Neural progenitor cell (in vitro differentiated cells): ENCODE measurements at regions not wholly inside any gene's neighbourhood (a gene's known extent, or its start where the extent isn't known, plus 50 kb on each side); places are given as distances from the start of the nearest gene placed in this dataset.

ENCODE experiments used
- DNase-seq: peaks from one replicate; pipeline ENCODE4 v3.0.0-alpha.2; 2016; ENCODE audit warnings: low spot score
- H2AFZ ChIP-seq: fragments of 200-600 bp; sonication (generic); replicated peaks from 2 replicates; pipeline ENCODE4 v1.6.1; 2016; ENCODE audit warnings: antibody characterized with exemption
- H3F3A ChIP-seq: fragments of 200-600 bp; sonication (generic); 2 replicates; pipeline ENCODE4 v1.6.1; 2016; ENCODE audit warnings: antibody characterized with exemption, low read depth
- H3K27ac ChIP-seq: fragments of 200-600 bp; sonication (generic); 2 replicates; pipeline ENCODE4 v1.5.1; 2016; ENCODE audit warnings: mild to moderate bottlenecking
- H3K27me3 ChIP-seq: fragments of 200-600 bp; sonication (generic); 2 replicates; pipeline ENCODE4 v1.6.1; 2016; ENCODE audit warnings: mild to moderate bottlenecking, moderate library complexity
- H3K36me3 ChIP-seq: fragments of 200-600 bp; sonication (generic); 2 replicates; pipeline ENCODE4 v1.5.1; 2016
- H3K4me1 ChIP-seq: fragments of 200-600 bp; sonication (generic); 2 replicates; pipeline ENCODE4 v1.6.1; 2016; ENCODE audit warnings: mixed run types
- H3K4me2 ChIP-seq: fragments of 200-600 bp; sonication (generic); 2 replicates; pipeline ENCODE4 v1.6.1; 2016
- H3K4me3 ChIP-seq: fragments of 200-600 bp; sonication (generic); 2 replicates; pipeline ENCODE4 v1.5.1; 2016
- H3K79me2 ChIP-seq: fragments of 200-600 bp; sonication (generic); 2 replicates; pipeline ENCODE4 v1.6.1; 2016; ENCODE audit warnings: low read depth
- H3K9ac ChIP-seq: fragments of 200-600 bp; sonication (generic); 2 replicates; pipeline ENCODE4 v1.6.1; 2016
- H3K9me3 ChIP-seq: fragments of 200-600 bp; sonication (generic); 2 replicates; pipeline ENCODE4 v1.5.1; 2016; ENCODE audit warnings: low read depth
- H4K20me1 ChIP-seq: fragments of 200-600 bp; sonication (generic); 2 replicates; pipeline ENCODE4 v1.6.1; 2016; ENCODE audit warnings: low read depth
- H3K27ac Mint-ChIP-seq: 3 replicates; pipeline ENCODE4 v1.8.0; 2021; ENCODE audit warnings: mixed read lengths
- H3K27me3 Mint-ChIP-seq: 2 replicates; pipeline ENCODE4 v1.8.0; 2022; ENCODE audit warnings: low read depth, mild to moderate bottlenecking, inconsistent platforms, moderate library complexity, mixed read lengths; ENCODE audit not compliant: insufficient read depth
- H3K36me3 Mint-ChIP-seq: 3 replicates; pipeline ENCODE4 v1.8.0; 2021; ENCODE audit warnings: mixed read lengths
- H3K4me1 Mint-ChIP-seq: 3 replicates; pipeline ENCODE4 v1.8.0; 2021; ENCODE audit warnings: mixed read lengths
- H3K4me3 Mint-ChIP-seq: 3 replicates; pipeline ENCODE4 v1.8.0; 2021; ENCODE audit warnings: mild to moderate bottlenecking, moderate library complexity, mixed read lengths
- H3K9me3 Mint-ChIP-seq: 3 replicates; pipeline ENCODE4 v1.8.0; 2020; ENCODE audit warnings: mixed read lengths
- EZH2 ChIP-seq: fragments of 200-600 bp; sonication (generic); IDR thresholded peaks from 2 replicates; pipeline ENCODE4 v1.6.1; 2017; ENCODE audit warnings: antibody characterized with exemption, mild to moderate bottlenecking, moderate library complexity
- EZH2phosphoT487 ChIP-seq: fragments of 200-600 bp; sonication (generic); IDR thresholded peaks from 2 replicates; pipeline ENCODE4 v1.6.1; 2017; ENCODE audit warnings: antibody characterized with exemption
- TF ChIP-seq, protein P1 (sequence below): fragments of 200-600 bp; sonication (generic); IDR thresholded peaks from 2 replicates; pipeline ENCODE4 v1.5.1; 2017; ENCODE audit warnings: antibody characterized with exemption, mild to moderate bottlenecking

DNA sequence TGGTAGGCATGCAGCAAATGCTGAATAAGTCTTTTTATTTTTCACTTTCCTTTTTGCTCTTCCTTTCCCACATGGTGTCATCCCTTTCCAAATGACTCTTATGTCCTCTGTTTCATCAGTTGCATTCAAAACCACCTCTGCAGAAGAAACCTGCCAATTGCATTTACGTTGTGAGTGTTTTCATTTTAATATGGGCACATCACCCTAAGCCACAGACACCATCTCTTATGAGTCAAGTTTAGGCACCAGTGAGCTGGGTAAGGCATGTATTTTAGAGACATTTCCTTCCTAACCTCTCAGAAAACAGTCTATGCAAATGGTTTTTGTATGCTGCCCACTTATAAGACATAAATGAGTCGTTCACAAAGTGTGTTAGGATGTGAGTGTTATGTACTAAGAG is 223.3 kb upstream of the ADAMTS9 start:
- H3K9me3 ChIP-seq, result no peaks in the 10 kb centered on the region
- Mint-ChIP-seq H3K4me1 (peaks cover 35% of the 10 kb centered on the region), H3K27me3 (peaks cover 9% of the 10 kb centered on the region), H3K27ac (no peak overlapping the region), H3K4me3 (no peak overlapping the region), H3K36me3 (no peaks in the 10 kb centered on the region), H3K9me3 (no peaks in the 10 kb centered on the region)
- TF ChIP-seq EZH2phosphoT487 (no peak), EZH2 (no peak)
- TF ChIP-seq, protein P1, sequence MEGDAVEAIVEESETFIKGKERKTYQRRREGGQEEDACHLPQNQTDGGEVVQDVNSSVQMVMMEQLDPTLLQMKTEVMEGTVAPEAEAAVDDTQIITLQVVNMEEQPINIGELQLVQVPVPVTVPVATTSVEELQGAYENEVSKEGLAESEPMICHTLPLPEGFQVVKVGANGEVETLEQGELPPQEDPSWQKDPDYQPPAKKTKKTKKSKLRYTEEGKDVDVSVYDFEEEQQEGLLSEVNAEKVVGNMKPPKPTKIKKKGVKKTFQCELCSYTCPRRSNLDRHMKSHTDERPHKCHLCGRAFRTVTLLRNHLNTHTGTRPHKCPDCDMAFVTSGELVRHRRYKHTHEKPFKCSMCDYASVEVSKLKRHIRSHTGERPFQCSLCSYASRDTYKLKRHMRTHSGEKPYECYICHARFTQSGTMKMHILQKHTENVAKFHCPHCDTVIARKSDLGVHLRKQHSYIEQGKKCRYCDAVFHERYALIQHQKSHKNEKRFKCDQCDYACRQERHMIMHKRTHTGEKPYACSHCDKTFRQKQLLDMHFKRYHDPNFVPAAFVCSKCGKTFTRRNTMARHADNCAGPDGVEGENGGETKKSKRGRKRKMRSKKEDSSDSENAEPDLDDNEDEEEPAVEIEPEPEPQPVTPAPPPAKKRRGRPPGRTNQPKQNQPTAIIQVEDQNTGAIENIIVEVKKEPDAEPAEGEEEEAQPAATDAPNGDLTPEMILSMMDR, result no peak
- no peak overlapping the region for H2AFZ ChIP-seq
- no peaks in the 10 kb centered on the region for H3K36me3 ChIP-seq
- no peak overlapping the region for H3K27ac ChIP-seq
- no peaks in the 10 kb centered on the region for H3F3A ChIP-seq
- H3K9ac ChIP-seq, result no peak overlapping the region
- DNase-seq, result no peak
- H3K4me3 ChIP-seq, result no peak overlapping the region
- H3K27me3 ChIP-seq, result no peaks in the 10 kb centered on the region
- H3K4me1 ChIP-seq, result peaks cover 24% of the 10 kb centered on the region
- H4K20me1 ChIP-seq, result no peaks in the 10 kb centered on the region
- H3K4me2 ChIP-seq, result no peak overlapping the region
- H3K79me2 ChIP-seq, result no peaks in the 10 kb centered on the region

DNA sequence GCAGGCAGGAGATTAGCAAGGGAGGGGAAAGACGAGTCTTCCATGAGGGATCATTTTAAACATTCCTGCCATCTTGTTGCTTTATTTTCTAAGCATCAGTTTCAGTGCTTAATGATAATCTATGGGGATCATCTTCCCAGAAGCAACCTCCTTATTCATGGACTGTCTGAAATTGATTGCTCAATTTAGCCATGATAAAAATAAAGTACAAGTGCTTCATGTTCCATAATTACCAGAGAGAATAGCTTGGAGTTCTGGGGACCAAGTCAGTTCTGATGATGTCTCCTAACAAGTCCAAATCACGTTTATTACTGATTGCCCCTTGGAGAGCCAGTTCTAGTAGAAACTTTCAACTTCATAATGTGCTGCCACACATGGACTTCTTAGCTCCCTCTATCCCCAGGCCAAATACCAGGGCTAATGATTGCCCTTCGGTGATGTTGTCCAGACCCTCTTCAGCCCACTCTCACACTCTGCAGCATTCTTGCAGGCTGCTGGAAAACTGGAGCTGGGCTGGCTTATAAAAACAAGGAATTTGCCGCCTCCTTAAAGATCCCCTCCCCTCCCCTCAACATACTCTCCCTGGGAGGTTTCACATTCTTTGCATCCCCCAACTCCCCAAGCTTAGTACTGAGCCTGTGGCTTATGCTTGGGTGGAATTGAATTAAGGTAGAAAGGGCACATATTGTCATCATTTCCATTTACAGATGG is 222.1 kb upstream of the ADAMTS9 start:
- Mint-ChIP-seq H3K4me3 (no peak overlapping the region), H3K9me3 (no peaks in the 10 kb centered on the region), H3K27me3 (peaks cover 5% of the 10 kb centered on the region), H3K4me1 (peaks cover 38% of the 10 kb centered on the region), H3K36me3 (no peaks in the 10 kb centered on the region), H3K27ac (no peak overlapping the region)
- H3K79me2 ChIP-seq, result no peaks in the 10 kb centered on the region
- H3K36me3 ChIP-seq, result no peaks in the 10 kb centered on the region
- TF ChIP-seq EZH2phosphoT487 (no peak), EZH2 (no peak)
- TF ChIP-seq, protein P1, result no peak
- no peak overlapping the region for H3K27ac ChIP-seq
- H3K27me3 ChIP-seq, result no peaks in the 10 kb centered on the region
- H4K20me1 ChIP-seq, result no peaks in the 10 kb centered on the region
- no peak overlapping the region for H3K9ac ChIP-seq
- no peaks in the 10 kb centered on the region for H3K9me3 ChIP-seq
- H3K4me2 ChIP-seq, result peak overlapping the region; percentile 41
- H3F3A ChIP-seq, result no peaks in the 10 kb centered on the region
- H3K4me1 ChIP-seq, result peaks cover 24% of the 10 kb centered on the region
- H3K4me3 ChIP-seq, result no peak overlapping the region
- DNase-seq, result peak; percentile 69
- no peak overlapping the region for H2AFZ ChIP-seq

DNA sequence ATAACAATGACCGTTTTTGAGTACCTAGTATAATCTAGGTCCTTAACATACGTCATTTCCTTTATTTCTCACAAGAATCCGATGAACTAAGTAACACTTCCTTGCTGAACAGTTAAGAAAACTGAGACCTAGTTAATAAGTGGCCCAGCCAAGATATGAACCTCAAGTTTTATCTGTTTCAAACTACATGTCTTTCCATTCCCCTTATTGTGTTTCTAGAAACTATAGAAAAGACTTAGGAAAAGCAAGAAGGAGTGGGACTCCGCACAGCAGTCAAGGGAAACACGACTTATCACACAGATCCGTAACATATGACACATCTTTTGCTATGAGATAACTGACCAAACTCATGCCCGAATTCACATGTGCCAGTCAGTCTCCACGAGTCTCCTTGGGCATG is 221.2 kb upstream of the ADAMTS9 start:
- Mint-ChIP-seq H3K36me3 (no peaks in the 10 kb centered on the region), H3K4me1 (peaks cover 37% of the 10 kb centered on the region), H3K9me3 (no peaks in the 10 kb centered on the region), H3K27me3 (no peaks in the 10 kb centered on the region), H3K27ac (no peak overlapping the region), H3K4me3 (no peak overlapping the region)
- TF ChIP-seq EZH2 (no peak), EZH2phosphoT487 (no peak)
- TF ChIP-seq, protein P1, result no peak
- no peaks in the 10 kb centered on the region for H3K79me2 ChIP-seq
- no peaks in the 10 kb centered on the region for H3K27me3 ChIP-seq
- no peaks in the 10 kb centered on the region for H3F3A ChIP-seq
- H3K9ac ChIP-seq, result no peak overlapping the region
- H3K4me2 ChIP-seq, result no peak overlapping the region
- H3K27ac ChIP-seq, result no peak overlapping the region
- no peaks in the 10 kb centered on the region for H4K20me1 ChIP-seq
- H3K4me3 ChIP-seq, result no peak overlapping the region
- H2AFZ ChIP-seq, result no peak overlapping the region
- H3K4me1 ChIP-seq, result peaks cover 24% of the 10 kb centered on the region
- no peak for DNase-seq
- H3K9me3 ChIP-seq, result no peaks in the 10 kb centered on the region
- no peaks in the 10 kb centered on the region for H3K36me3 ChIP-seq
